BE2C (cell line): ENCODE measurements at regions not wholly inside any gene's neighbourhood (a gene's known extent, or its start where the extent isn't known, plus 50 kb on each side); places are given as distances from the start of the nearest gene placed in this dataset.

Experiments
- DNase-seq: peaks from one replicate; pipeline ENCODE4 v3.0.0-alpha.2; 2020
- H3K27me3 ChIP-seq: fragments of 250-450 bp; sonication (Bioruptor Pico); 2 replicates; pipeline ENCODE4 v1.5.1; 2020; ENCODE audit warnings: mild to moderate bottlenecking
- H3K36me3 ChIP-seq: fragments of 250-450 bp; sonication (Bioruptor Pico); 2 replicates; pipeline ENCODE4 v1.5.1; 2020; ENCODE audit warnings: mild to moderate bottlenecking
- H3K4me1 ChIP-seq: fragments of 250-450 bp; sonication (Bioruptor Pico); 2 replicates; pipeline ENCODE4 v1.5.1; 2020
- H3K4me3 ChIP-seq: 2 replicates; pipeline ENCODE4 v1.5.1; 2011; ENCODE audit warnings: low read depth, low read length
- H3K9me3 ChIP-seq: fragments of 250-450 bp; sonication (Bioruptor Pico); 2 replicates; pipeline ENCODE4 v1.5.1; 2020
- TF ChIP-seq, protein P1 (sequence below): IDR thresholded peaks from 2 replicates; pipeline ENCODE4 v1.5.1; 2012; ENCODE audit warnings: mild to moderate bottlenecking, low read depth, low read length

DNA sequence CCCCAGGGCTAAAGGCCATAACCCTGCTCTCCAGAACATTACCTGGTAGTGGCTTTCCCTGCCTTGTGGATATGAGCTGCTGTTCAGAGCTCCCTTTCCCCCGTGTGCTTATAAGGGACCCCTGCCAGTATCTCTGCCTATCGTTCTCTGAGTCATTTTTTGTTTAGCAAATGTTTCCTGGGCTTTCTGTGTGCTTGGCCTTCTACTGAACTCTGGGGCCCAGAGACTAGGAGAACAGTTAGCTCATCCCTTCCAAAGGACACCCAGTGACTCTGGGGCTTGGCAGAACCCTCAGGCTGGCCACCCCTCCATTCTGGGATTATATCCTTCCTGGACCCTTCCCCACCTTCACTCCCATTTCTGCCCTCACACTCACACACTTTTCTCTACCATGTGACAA, 80.8 kb upstream of the POU3F1 start:
- H3K4me3 ChIP-seq = no peak overlapping the region
- no peak for DNase-seq
- no peaks in the 10 kb centered on the region for H3K27me3 ChIP-seq
- no peaks in the 10 kb centered on the region for H3K9me3 ChIP-seq
- H3K4me1 ChIP-seq = no peaks in the 10 kb centered on the region
- no peaks in the 10 kb centered on the region for H3K36me3 ChIP-seq
- TF ChIP-seq, protein P1, sequence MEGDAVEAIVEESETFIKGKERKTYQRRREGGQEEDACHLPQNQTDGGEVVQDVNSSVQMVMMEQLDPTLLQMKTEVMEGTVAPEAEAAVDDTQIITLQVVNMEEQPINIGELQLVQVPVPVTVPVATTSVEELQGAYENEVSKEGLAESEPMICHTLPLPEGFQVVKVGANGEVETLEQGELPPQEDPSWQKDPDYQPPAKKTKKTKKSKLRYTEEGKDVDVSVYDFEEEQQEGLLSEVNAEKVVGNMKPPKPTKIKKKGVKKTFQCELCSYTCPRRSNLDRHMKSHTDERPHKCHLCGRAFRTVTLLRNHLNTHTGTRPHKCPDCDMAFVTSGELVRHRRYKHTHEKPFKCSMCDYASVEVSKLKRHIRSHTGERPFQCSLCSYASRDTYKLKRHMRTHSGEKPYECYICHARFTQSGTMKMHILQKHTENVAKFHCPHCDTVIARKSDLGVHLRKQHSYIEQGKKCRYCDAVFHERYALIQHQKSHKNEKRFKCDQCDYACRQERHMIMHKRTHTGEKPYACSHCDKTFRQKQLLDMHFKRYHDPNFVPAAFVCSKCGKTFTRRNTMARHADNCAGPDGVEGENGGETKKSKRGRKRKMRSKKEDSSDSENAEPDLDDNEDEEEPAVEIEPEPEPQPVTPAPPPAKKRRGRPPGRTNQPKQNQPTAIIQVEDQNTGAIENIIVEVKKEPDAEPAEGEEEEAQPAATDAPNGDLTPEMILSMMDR = no peak

DNA sequence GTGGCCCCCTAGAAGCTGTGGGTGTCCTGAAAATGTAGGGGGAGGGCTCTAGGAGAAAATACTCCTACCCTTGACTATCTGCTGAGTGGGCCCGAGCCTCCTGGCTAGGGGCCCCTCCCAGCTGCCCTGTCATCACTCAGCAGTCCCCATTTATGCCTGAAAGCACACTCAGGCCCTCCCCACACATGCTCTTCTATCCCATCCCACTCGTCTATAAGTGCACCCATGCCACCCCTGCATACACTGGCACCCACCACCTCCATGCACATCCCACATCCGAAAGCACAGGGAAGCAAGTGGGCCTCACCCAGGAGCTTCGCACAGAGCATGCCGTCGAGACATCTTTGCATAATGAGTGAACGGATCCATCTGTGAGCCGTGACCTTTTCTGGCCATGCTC, 80.4 kb upstream of the POU3F1 start:
- TF ChIP-seq, protein P1 = no peak
- no peak for DNase-seq

DNA sequence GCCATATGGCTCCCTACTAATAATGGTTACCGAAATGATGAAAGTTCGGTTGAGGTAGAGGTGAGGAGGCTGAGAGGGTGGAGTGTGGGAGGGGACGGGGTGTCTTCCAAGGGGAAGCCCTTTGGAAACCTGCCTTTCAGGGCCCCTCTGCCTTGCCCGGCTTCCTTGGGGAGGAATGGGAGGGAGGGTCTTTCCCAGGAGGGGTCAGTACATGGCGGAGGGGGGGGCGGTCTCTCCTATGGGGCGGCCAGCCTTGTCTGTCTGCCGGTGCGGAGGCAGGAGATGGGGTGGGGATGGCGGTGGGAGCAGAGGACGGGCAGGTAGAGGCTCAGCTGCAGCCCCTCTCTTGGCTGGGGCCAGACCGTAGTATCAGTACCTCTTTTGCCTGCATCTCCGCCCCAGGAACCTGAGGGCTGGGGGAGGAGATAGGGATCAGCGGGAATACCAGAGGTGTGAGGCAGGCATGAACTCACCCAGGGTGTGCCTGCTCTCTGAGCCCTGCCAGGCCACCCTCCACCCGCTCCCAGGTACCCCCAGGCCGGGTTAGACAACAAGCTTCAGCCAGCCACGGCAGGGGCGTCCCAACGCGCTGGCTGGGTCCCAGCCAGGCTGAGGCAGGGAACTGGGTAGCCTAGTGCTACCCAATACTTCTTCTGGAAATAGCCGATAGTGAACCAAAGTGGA, 79.4 kb upstream of the POU3F1 start:
- TF ChIP-seq, protein P1 = no peak
- H3K36me3 ChIP-seq = no peaks in the 10 kb centered on the region
- H3K9me3 ChIP-seq = no peaks in the 10 kb centered on the region
- H3K4me1 ChIP-seq = no peaks in the 10 kb centered on the region
- no peak for DNase-seq
- no peak overlapping the region for H3K4me3 ChIP-seq
- H3K27me3 ChIP-seq = no peaks in the 10 kb centered on the region

More for the DNA sequence above, 80.4 kb upstream of the POU3F1 start:
- Histone ChIP-seq H3K27me3 (no peaks in the 10 kb centered on the region), H3K4me1 (no peaks in the 10 kb centered on the region), H3K4me3 (no peak overlapping the region), H3K36me3 (no peaks in the 10 kb centered on the region), H3K9me3 (no peaks in the 10 kb centered on the region)

DNA sequence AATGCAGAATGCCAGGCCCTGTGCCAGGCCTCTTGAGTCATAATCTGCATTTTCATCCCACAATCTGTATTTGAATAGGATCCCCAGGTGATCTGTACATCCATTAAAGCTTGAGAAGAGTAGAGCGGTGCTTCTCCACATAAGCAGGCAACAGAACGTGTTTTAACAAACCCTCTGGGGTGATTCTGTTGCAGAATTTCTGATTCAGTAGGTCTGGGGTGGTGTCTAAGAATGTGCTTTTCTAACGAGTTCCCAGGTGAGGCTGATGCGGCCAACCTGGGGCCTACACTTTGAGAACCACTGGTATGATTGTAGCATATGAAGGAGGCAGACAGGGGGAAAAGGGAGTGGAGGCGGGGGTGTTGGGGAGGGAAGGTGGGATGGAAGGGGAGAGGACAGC, 78.4 kb upstream of the POU3F1 start:
- Histone ChIP-seq H3K4me1 (no peaks in the 10 kb centered on the region), H3K36me3 (no peaks in the 10 kb centered on the region), H3K4me3 (no peak overlapping the region), H3K27me3 (no peaks in the 10 kb centered on the region), H3K9me3 (no peaks in the 10 kb centered on the region)
- TF ChIP-seq, protein P1 = no peak
- no peak for DNase-seq

DNA sequence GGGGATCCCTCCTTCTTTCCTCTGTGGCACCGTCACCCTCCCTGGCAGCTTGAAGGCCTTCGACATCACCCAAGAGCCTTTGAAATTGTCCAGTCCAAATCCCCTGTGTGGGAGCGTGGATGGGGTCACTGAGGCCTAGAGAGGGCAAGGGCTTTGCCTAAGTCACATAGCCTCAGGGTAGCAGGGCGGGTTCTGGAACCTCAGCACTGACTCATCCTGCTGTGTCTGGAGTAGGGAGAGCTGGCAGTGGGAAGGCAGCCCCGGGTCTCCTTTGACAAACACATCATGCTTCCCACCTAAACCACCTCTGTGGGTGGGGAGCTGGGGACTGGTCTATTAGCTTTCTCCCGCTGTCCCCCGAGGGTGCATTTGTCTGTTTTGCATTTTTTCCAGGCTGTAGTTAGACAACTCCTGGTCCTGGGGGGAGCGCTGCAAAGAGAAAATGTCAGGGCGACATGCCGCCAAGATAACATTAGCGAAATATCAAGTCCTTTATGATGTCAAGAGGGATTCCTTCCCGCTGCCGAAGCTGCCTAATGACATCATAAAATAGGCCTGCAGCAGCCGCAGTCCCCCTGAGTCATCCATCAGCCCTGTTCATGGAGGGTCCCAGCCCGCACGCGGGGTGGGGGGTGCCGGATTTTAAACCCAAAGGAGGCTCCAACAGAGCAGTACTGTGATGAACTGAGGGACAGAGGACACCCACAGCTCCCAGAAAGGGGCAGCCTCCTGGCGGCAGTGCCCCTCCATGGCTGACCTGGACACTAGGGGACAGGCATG, 77.0 kb upstream of the POU3F1 start:
- no peaks in the 10 kb centered on the region for H3K4me1 ChIP-seq
- TF ChIP-seq, protein P1 = no peak
- H3K4me3 ChIP-seq = no peak overlapping the region
- peak; percentile 33 for DNase-seq
- no peaks in the 10 kb centered on the region for H3K27me3 ChIP-seq
- no peaks in the 10 kb centered on the region for H3K36me3 ChIP-seq
- H3K9me3 ChIP-seq = no peaks in the 10 kb centered on the region

DNA sequence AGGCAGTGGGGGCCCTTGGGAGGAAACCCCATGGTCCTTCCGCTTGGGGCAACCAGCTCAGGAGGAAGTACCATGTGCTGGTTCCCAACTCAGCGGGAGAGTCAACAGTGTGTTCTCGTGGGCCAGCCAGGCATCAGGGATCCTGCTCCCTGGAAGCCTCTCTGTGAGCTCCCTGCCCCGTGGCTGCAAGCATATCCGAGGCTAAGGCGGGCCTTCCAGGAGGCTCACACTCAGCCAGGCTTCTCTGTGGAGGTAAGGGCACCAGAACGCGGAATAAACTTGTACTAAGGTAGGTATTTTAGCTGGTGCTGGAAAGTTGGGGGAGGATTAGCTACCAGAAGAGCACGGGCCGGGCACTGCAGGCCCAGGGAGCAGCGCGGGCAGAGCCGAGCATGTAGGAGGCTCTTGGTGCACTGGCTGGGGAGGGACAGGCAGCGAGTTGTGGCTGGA, 74.7 kb upstream of the POU3F1 start:
- Histone ChIP-seq H3K9me3 (no peaks in the 10 kb centered on the region), H3K4me3 (no peak overlapping the region), H3K27me3 (no peaks in the 10 kb centered on the region), H3K4me1 (no peaks in the 10 kb centered on the region), H3K36me3 (no peaks in the 10 kb centered on the region)
- no peak for DNase-seq
- TF ChIP-seq, protein P1 = no peak
